CD14-positive monocyte (primary cell): ENCODE measurements at regions not wholly inside any gene's neighbourhood (a gene's known extent, or its start where the extent isn't known, plus 50 kb on each side); places are given as distances from the start of the nearest gene placed in this dataset.

Experiments
- DNase-seq, 3 donors: peaks; one replicate each; pipeline ENCODE4 v3.0.0-alpha.2; 2011 to 2022
- H2AFZ ChIP-seq: 2 replicates; pipeline ENCODE4 v1.6.0; 2012; ENCODE audit warnings: mild to moderate bottlenecking, low read depth, low read length, inconsistent platforms; ENCODE audit not compliant: insufficient read depth, poor library complexity, severe bottlenecking
- H3K27ac ChIP-seq, 2 donors: 1 replicate in 1 of 2; 2 replicates in 1 of 2; pipeline ENCODE4 v1.5.1; 2012 to 2013; ENCODE audit warnings: low read length in 2 of 2, control low read depth in 1 of 2, inconsistent platforms in 1 of 2, low read depth in 1 of 2, mild to moderate bottlenecking in 1 of 2
- H3K27me3 ChIP-seq, 2 donors: one replicate each; pipeline versions ENCODE4 v1.6.0 to v1.6.1; 2011 to 2013; ENCODE audit warnings: low read length in 2 of 2; ENCODE audit not compliant: control insufficient read depth in 2 of 2, insufficient read depth in 2 of 2
- H3K36me3 ChIP-seq, 2 donors: replicated peaks in 1 of 2; 1 replicate in 1 of 2; 2 replicates in 1 of 2; pipeline versions ENCODE4 v1.5.1 to v1.6.1; 2012 to 2013; ENCODE audit warnings: low read length in 2 of 2, control low read depth in 1 of 2, inconsistent platforms in 1 of 2, mild to moderate bottlenecking in 1 of 2; ENCODE audit not compliant: insufficient read depth in 2 of 2, control insufficient read depth in 1 of 2
- H3K4me1 ChIP-seq, 2 donors: 1 replicate in 1 of 2; 2 replicates in 1 of 2; pipeline versions ENCODE4 v1.5.1 to v1.6.1; 2012 to 2013; ENCODE audit warnings: low read length in 2 of 2, control low read depth in 1 of 2, inconsistent platforms in 1 of 2, mild to moderate bottlenecking in 1 of 2, moderate library complexity in 1 of 2; ENCODE audit not compliant: insufficient read depth in 2 of 2, control insufficient read depth in 1 of 2
- H3K4me2 ChIP-seq: replicated peaks from 2 replicates; pipeline ENCODE3; 2012; ENCODE audit warnings: low read length, moderate library complexity, mild to moderate bottlenecking; ENCODE audit not compliant: poor library complexity, severe bottlenecking; ENCODE audit errors: extremely low read depth
- H3K4me3 ChIP-seq, 3 experiments: fragments of 200-600 bp in 1 of 3; sonication (generic) in 1 of 3; replicated peaks in 1 of 3; 1 replicate in 2 of 3; 2 replicates in 1 of 3; pipeline ENCODE4 v1.5.1; 2011 to 2013; ENCODE audit warnings: low read length in 3 of 3, mild to moderate bottlenecking in 3 of 3, control low read depth in 2 of 3, low read depth in 2 of 3, inconsistent platforms in 1 of 3, moderate library complexity in 1 of 3
- H3K79me2 ChIP-seq: 2 replicates; pipeline ENCODE4 v1.6.0; 2012; ENCODE audit warnings: mild to moderate bottlenecking, control low read depth, inconsistent platforms, low read length, moderate library complexity; ENCODE audit not compliant: insufficient read depth
- H3K9ac ChIP-seq: 2 replicates; pipeline ENCODE4 v1.6.0; 2017; ENCODE audit warnings: low read length, mild to moderate bottlenecking; ENCODE audit not compliant: insufficient read depth, poor library complexity, severe bottlenecking
- H3K9me3 ChIP-seq, 2 donors: replicated peaks in 1 of 2; 1 replicate in 1 of 2; 2 replicates in 1 of 2; pipeline versions ENCODE4 v1.5.1 to v1.6.1; 2012 to 2013; ENCODE audit warnings: low read length in 2 of 2, control low read depth in 1 of 2; ENCODE audit not compliant: control insufficient read depth in 1 of 2, insufficient read depth in 1 of 2
- H4K20me1 ChIP-seq: 2 replicates; pipeline ENCODE4 v1.6.0; 2012; ENCODE audit warnings: mild to moderate bottlenecking, low read length, control low read depth, moderate library complexity; ENCODE audit not compliant: insufficient read depth
- H3K27ac Mint-ChIP-seq, 7 donors: one replicate each; pipeline ENCODE4 v1.8.0; 2020; ENCODE audit warnings: mild to moderate bottlenecking in 7 of 7, mixed read lengths in 7 of 7, moderate library complexity in 6 of 7, inconsistent platforms in 2 of 7
- H3K27me3 Mint-ChIP-seq, 3 donors: one replicate each; pipeline ENCODE4 v1.8.0; 2021 to 2022; ENCODE audit warnings: low read depth in 3 of 3, mild to moderate bottlenecking in 3 of 3, mixed read lengths in 3 of 3, moderate library complexity in 3 of 3, inconsistent platforms in 1 of 3
- H3K36me3 Mint-ChIP-seq, 2 donors: one replicate each; pipeline ENCODE4 v1.8.0; 2020; ENCODE audit warnings: mixed read lengths in 2 of 2, inconsistent platforms in 1 of 2, mild to moderate bottlenecking in 1 of 2
- H3K4me1 Mint-ChIP-seq: one replicate; pipeline ENCODE4 v1.8.0; 2020; ENCODE audit warnings: mild to moderate bottlenecking, mixed read lengths
- H3K4me3 Mint-ChIP-seq, 2 donors: one replicate each; pipeline ENCODE4 v1.8.0; 2020; ENCODE audit warnings: mild to moderate bottlenecking in 2 of 2, mixed read lengths in 2 of 2, moderate library complexity in 1 of 2
- H3K9me3 Mint-ChIP-seq, 7 donors: one replicate each; pipeline ENCODE4 v1.8.0; 2020 to 2022; ENCODE audit warnings: mixed read lengths in 7 of 7, mild to moderate bottlenecking in 6 of 7, moderate library complexity in 6 of 7, inconsistent platforms in 2 of 7
- WGBS: methylation state at CpG from one replicate; pipeline ENCODE4 v1.1.5; 2013; ENCODE audit warnings: missing lambda C conversion rate; ENCODE audit not compliant: insufficient coverage; 5-methylcytosine and 5-hydroxymethylcytosine counted together
- intact Hi-C, 2 donors: fragments of 100-400 bp; cut with micrococcal nuclease; formaldehyde crosslinking; loops; one replicate each; pipeline versions ENCODE4 v1.15.0 to v1.15.1; 2023
- TF ChIP-seq, protein P1 (sequence below): fragments of 200-600 bp; IDR thresholded peaks from one replicate; pipeline ENCODE4 v1.8.0; 2022; ENCODE audit warnings: antibody characterized with exemption, mild to moderate bottlenecking

- 89% methylated on average over 1 of the region's 4 CpGs for WGBS
Measured at GRCh38 chr3:139284221-139284620, 59.6 kb upstream of the MRPS22 start.

GRCh38 chr3:139285691-139286090 is 58.1 kb upstream of the MRPS22 start:
- Histone ChIP-seq H3K4me1 (no peaks in the 10 kb centered on the region), H3K9me3 (no peaks in the 10 kb centered on the region), H3K4me3 (no peak overlapping the region), H3K27ac (no peak overlapping the region), H3K9ac (no peak overlapping the region), H3K27me3 (no peaks in the 10 kb centered on the region), H2AFZ (no peak overlapping the region), H3K79me2 (no peaks in the 10 kb centered on the region), H3K36me3 (no peaks in the 10 kb centered on the region), H3K4me2 (no peak overlapping the region), H4K20me1 (no peaks in the 10 kb centered on the region)
- 75% methylated on average over 1 of the region's 2 CpGs for WGBS
- Mint-ChIP-seq H3K4me3 (no peak overlapping the region), H3K9me3 (peaks cover 0 to 2% (median 0%) of the 10 kb centered on the region in 7 donors), H3K27ac (no peak overlapping the region), H3K27me3 (peaks cover 0 to 3% (median 2%) of the 10 kb centered on the region in 3 donors), H3K4me1 (no peaks in the 10 kb centered on the region), H3K36me3 (no peaks in the 10 kb centered on the region)
- DNase-seq, result no peak
- intact Hi-C loops, result no loop called here
- TF ChIP-seq, protein P1, sequence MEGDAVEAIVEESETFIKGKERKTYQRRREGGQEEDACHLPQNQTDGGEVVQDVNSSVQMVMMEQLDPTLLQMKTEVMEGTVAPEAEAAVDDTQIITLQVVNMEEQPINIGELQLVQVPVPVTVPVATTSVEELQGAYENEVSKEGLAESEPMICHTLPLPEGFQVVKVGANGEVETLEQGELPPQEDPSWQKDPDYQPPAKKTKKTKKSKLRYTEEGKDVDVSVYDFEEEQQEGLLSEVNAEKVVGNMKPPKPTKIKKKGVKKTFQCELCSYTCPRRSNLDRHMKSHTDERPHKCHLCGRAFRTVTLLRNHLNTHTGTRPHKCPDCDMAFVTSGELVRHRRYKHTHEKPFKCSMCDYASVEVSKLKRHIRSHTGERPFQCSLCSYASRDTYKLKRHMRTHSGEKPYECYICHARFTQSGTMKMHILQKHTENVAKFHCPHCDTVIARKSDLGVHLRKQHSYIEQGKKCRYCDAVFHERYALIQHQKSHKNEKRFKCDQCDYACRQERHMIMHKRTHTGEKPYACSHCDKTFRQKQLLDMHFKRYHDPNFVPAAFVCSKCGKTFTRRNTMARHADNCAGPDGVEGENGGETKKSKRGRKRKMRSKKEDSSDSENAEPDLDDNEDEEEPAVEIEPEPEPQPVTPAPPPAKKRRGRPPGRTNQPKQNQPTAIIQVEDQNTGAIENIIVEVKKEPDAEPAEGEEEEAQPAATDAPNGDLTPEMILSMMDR, result no peak

More at GRCh38 chr3:139284221-139284620, 59.6 kb upstream of the MRPS22 start:
- no peak overlapping the region for H2AFZ ChIP-seq
- H3K79me2 ChIP-seq, result no peaks in the 10 kb centered on the region
- no peak overlapping the region for H3K9ac ChIP-seq
- no peak overlapping the region for H3K4me2 ChIP-seq
- Mint-ChIP-seq H3K4me3 (no peak overlapping the region), H3K27ac (no peak overlapping the region), H3K27me3 (peaks cover 0 to 2% (median 2%) of the 10 kb centered on the region in 3 donors), H3K36me3 (no peaks in the 10 kb centered on the region), H3K4me1 (no peaks in the 10 kb centered on the region), H3K9me3 (peaks cover 0 to 2% (median 0%) of the 10 kb centered on the region in 7 donors)
- no peaks in the 10 kb centered on the region for H3K36me3 ChIP-seq
- DNase-seq, result no peak
- no peaks in the 10 kb centered on the region for H3K27me3 ChIP-seq
- H3K4me1 ChIP-seq, result no peaks in the 10 kb centered on the region
- no peaks in the 10 kb centered on the region for H4K20me1 ChIP-seq
- H3K27ac ChIP-seq, result no peak overlapping the region
- H3K4me3 ChIP-seq, result no peak overlapping the region
- no peaks in the 10 kb centered on the region for H3K9me3 ChIP-seq
- intact Hi-C loops, result no loop called here
- TF ChIP-seq, protein P1, result no peak
